Kidney (tissue), 13 donors: ENCODE measurements at regions not wholly inside any gene's neighbourhood (a gene's known extent, or its start where the extent isn't known, plus 50 kb on each side); places are given as distances from the start of the nearest gene placed in this dataset.

Experiments
- DNase-seq, 5 donors: peaks; one replicate each; pipeline ENCODE4 v3.0.0-alpha.2; 2013 to 2020
- FAIRE-seq: peaks from 2 replicates; lab custom pipeline; 2012; peaks lifted over from hg19 to GRCh38; lab: Jason Lieb, UNC
- H3K27ac ChIP-seq, 2 donors: one replicate each; pipeline ENCODE4 v1.7.0; 2013; ENCODE audit warnings: low read depth in 2 of 2, low read length in 2 of 2, inconsistent platforms in 1 of 2
- H3K27me3 ChIP-seq: one replicate; pipeline ENCODE4 v1.7.1; 2013; ENCODE audit warnings: low read length, inconsistent platforms; ENCODE audit not compliant: control insufficient read depth, insufficient read depth
- H3K36me3 ChIP-seq, 3 donors: one replicate each; pipeline versions ENCODE4 v1.7.0 to v1.7.1; 2013; ENCODE audit warnings: low read length in 3 of 3, control low read depth in 1 of 3, inconsistent platforms in 1 of 3; ENCODE audit not compliant: insufficient read depth in 3 of 3, control insufficient read depth in 2 of 3
- H3K4me1 ChIP-seq, 3 donors: one replicate each; pipeline versions ENCODE4 v1.7.0 to v1.7.1; 2013; ENCODE audit warnings: low read length in 3 of 3, inconsistent platforms in 1 of 3, low read depth in 1 of 3; ENCODE audit not compliant: control insufficient read depth in 2 of 3, insufficient read depth in 2 of 3
- H3K4me3 ChIP-seq, 3 donors: one replicate each; pipeline versions ENCODE4 v1.7.0 to v1.8.1; 2013; ENCODE audit warnings: low read length in 3 of 3, control low read depth in 1 of 3, inconsistent platforms in 1 of 3
- H3K9ac ChIP-seq, 3 donors: one replicate each; pipeline versions ENCODE4 v1.7.0 to v1.7.1; 2013; ENCODE audit warnings: low read length in 3 of 3, control low read depth in 1 of 3, inconsistent platforms in 1 of 3
- H3K9me3 ChIP-seq, 3 donors: one replicate each; pipeline versions ENCODE4 v1.7.0 to v1.7.1; 2013; ENCODE audit warnings: low read length in 3 of 3, control low read depth in 1 of 3, inconsistent platforms in 1 of 3; ENCODE audit not compliant: control insufficient read depth in 2 of 3, insufficient read depth in 1 of 3
- CTCF ChIP-seq: IDR thresholded peaks from 3 replicates; pipeline ENCODE4 v1.5.1; 2012; ENCODE audit warnings: mild to moderate bottlenecking, moderate library complexity, borderline replicate concordance; ENCODE audit not compliant: insufficient read depth; ENCODE audit errors: extremely low read depth
- intact Hi-C: fragments of 100-400 bp; cut with DNase I; formaldehyde crosslinking; loops from one replicate; pipeline ENCODE4 v1.11.1; 2022
- donor health status: control.
- donor health status: control.
- donor health status: control.
- donor health status: control.
- donor health status: control.
- donor health status: DM: yes; HTN: yes; CAD: no.
- donor health status: Normal renal cell carcinoma (clear cell type).

GRCh38 chr11:127052404-127052803, 51.8 kb upstream of the KIRREL3 start:
- no peaks in the 10 kb centered on the region for H3K36me3 ChIP-seq
- no peaks in the 10 kb centered on the region for H3K9me3 ChIP-seq
- H3K27ac ChIP-seq = no peak overlapping the region
- no peaks in the 10 kb centered on the region for H3K27me3 ChIP-seq
- FAIRE-seq (no peak), DNase-seq (no peak)
- H3K9ac ChIP-seq = no peak overlapping the region
- TF ChIP-seq CTCF = no peak
- H3K4me3 ChIP-seq = no peak overlapping the region
- intact Hi-C loops = no loop called here
- no peaks in the 10 kb centered on the region for H3K4me1 ChIP-seq
